ENCODE measurements at regions not wholly inside any gene's neighbourhood (a gene's known extent, or its start where the extent isn't known, plus 50 kb on each side); places are given as distances from the start of the nearest gene placed in this dataset.

GRCh38 chr19:46911456-46911855, 50.7 kb downstream of the ARHGAP35 start:
- DNase-seq = no peak

- DNase-seq = no peak
Observed at GRCh38 chr19:46913198-46913851, 52.5 kb downstream of the ARHGAP35 start.

- no peak for DNase-seq
Observed at GRCh38 chr19:46913852-46914430, 53.1 kb downstream of the ARHGAP35 start.

GRCh38 chr19:46915386-46915785, 54.6 kb downstream of the ARHGAP35 start:
- DNase-seq = no peak

GRCh38 chr19:46917002-46917401, 56.2 kb downstream of the ARHGAP35 start:
- no peak for DNase-seq

- no peak for DNase-seq
Observed at GRCh38 chr19:46919324-46919723, 58.5 kb downstream of the ARHGAP35 start.

GRCh38 chr19:46920362-46920761, 59.6 kb downstream of the ARHGAP35 start:
- DNase-seq = no peak

GRCh38 chr19:46921071-46921470, 60.3 kb downstream of the ARHGAP35 start:
- no peak for DNase-seq

- no peak for DNase-seq
Observed at GRCh38 chr19:46922465-46922864, 61.7 kb downstream of the ARHGAP35 start.

- DNase-seq = no peak
Observed at GRCh38 chr19:46924874-46925547, 64.2 kb downstream of the ARHGAP35 start.

- no peak for DNase-seq
Observed at GRCh38 chr19:46925548-46925950, 64.8 kb downstream of the ARHGAP35 start.

- no peak for DNase-seq
Observed at GRCh38 chr19:46926170-46927071, 65.6 kb downstream of the ARHGAP35 start.

GRCh38 chr19:46927106-46927505, 66.3 kb downstream of the ARHGAP35 start:
- no peak for DNase-seq

GRCh38 chr19:46927893-46928292, 67.1 kb downstream of the ARHGAP35 start:
- DNase-seq = no peak

GRCh38 chr19:46928951-46929350, 68.2 kb downstream of the ARHGAP35 start:
- DNase-seq = no peak

- no peak for DNase-seq
Observed at GRCh38 chr19:46931202-46931601, 70.4 kb downstream of the ARHGAP35 start.

GRCh38 chr19:46932346-46932745, 71.5 kb downstream of the ARHGAP35 start:
- no peak for DNase-seq

- no peak for DNase-seq
Observed at GRCh38 chr19:46935066-46935663, 74.4 kb downstream of the ARHGAP35 start.

GRCh38 chr19:46943150-46943946, 76.3 kb upstream of the NPAS1 start:
- no peak for DNase-seq

GRCh38 chr19:46944123-46944748, 75.4 kb upstream of the NPAS1 start:
- DNase-seq = no peak

- peak; percentile 34 for DNase-seq
Observed at GRCh38 chr19:46944918-46945628, 74.6 kb upstream of the NPAS1 start.
